SK-N-SH treated with all-trans-retinoic acid at 6 μM for 48 hours (cell line): ENCODE measurements at regions not wholly inside any gene's neighbourhood (a gene's known extent, or its start where the extent isn't known, plus 50 kb on each side); places are given as distances from the start of the nearest gene placed in this dataset.

Source experiments
- ATAC-seq: fragments of 200-7000 bp; cut with Tn5 transposase; 3 replicates; pipeline ENCODE4 v1.9.1; 2020; ENCODE audit warnings: mild to moderate bottlenecking, moderate library complexity
- ARNTL ChIP-seq: fragments of 450-650 bp; formaldehyde crosslinking; IDR thresholded peaks from 2 replicates; pipeline ENCODE4 v1.5.0; 2020; ENCODE audit warnings: low read depth, mild to moderate bottlenecking, moderate library complexity, borderline replicate concordance
- BACH2 ChIP-seq: fragments of 250-450 bp; sonication (Bioruptor Pico); IDR thresholded peaks from 2 replicates; pipeline ENCODE4 v1.9.0; 2021; ENCODE audit warnings: mild to moderate bottlenecking, borderline replicate concordance
- CSDC2 ChIP-seq: fragments of 250-450 bp; sonication (Bioruptor Pico); IDR thresholded peaks from 2 replicates; pipeline ENCODE4 v1.5.0; 2020; ENCODE audit warnings: mild to moderate bottlenecking, moderate library complexity
- ESRRG ChIP-seq: fragments of 250-450 bp; sonication (Bioruptor Pico); IDR thresholded peaks from 2 replicates; pipeline ENCODE4 v1.6.1; 2021; ENCODE audit warnings: mild to moderate bottlenecking
- GLIS3 ChIP-seq: fragments of 250-450 bp; sonication (Bioruptor Pico); IDR thresholded peaks from 2 replicates; pipeline ENCODE4 v1.5.0; 2020; ENCODE audit warnings: mild to moderate bottlenecking, moderate library complexity
- ISL1 ChIP-seq: fragments of 250-450 bp; sonication (Bioruptor Pico); IDR thresholded peaks from 2 replicates; pipeline ENCODE4 v2.1.2; 2022; ENCODE audit warnings: mild to moderate bottlenecking, moderate library complexity
- OSR1 ChIP-seq: fragments of 250-450 bp; sonication (Bioruptor Pico); IDR thresholded peaks from 2 replicates; pipeline ENCODE4 v1.8.0; 2022; ENCODE audit warnings: moderate library complexity, mild to moderate bottlenecking, inconsistent platforms
- PPARA ChIP-seq: fragments of 250-450 bp; sonication (Bioruptor Pico); IDR thresholded peaks from 2 replicates; pipeline ENCODE4 v1.5.0; 2020; ENCODE audit warnings: mild to moderate bottlenecking, borderline replicate concordance
- RARB ChIP-seq: fragments of 250-450 bp; sonication (Bioruptor Pico); IDR thresholded peaks from 2 replicates; pipeline ENCODE4 v1.8.0; 2021; ENCODE audit warnings: mild to moderate bottlenecking, moderate library complexity
- SNAI2 ChIP-seq: fragments of 250-450 bp; sonication (Bioruptor Pico); IDR thresholded peaks from 2 replicates; pipeline ENCODE4 v1.5.0; 2020; ENCODE audit warnings: mild to moderate bottlenecking, moderate library complexity
- TCF4 ChIP-seq: fragments of 250-450 bp; sonication (Bioruptor Pico); IDR thresholded peaks from 2 replicates; pipeline ENCODE4 v1.8.0; 2021; ENCODE audit warnings: mild to moderate bottlenecking, moderate library complexity, borderline replicate concordance
- TOX ChIP-seq: fragments of 250-450 bp; sonication (Bioruptor Pico); IDR thresholded peaks from 2 replicates; pipeline ENCODE4 v1.8.0; 2021; ENCODE audit warnings: mild to moderate bottlenecking, moderate library complexity, borderline replicate concordance
- ZC3H10 ChIP-seq: fragments of 250-450 bp; sonication (Bioruptor Pico); IDR thresholded peaks from 2 replicates; pipeline ENCODE4 v1.5.1; 2021; ENCODE audit warnings: mild to moderate bottlenecking, moderate library complexity
- ZFP3 ChIP-seq: fragments of 250-450 bp; sonication (Bioruptor Pico); IDR thresholded peaks from 2 replicates; pipeline ENCODE4 v1.5.0; 2020; ENCODE audit warnings: mild to moderate bottlenecking, moderate library complexity
- ZFP30 ChIP-seq: fragments of 450-650 bp; formaldehyde crosslinking; IDR thresholded peaks from 2 replicates; pipeline ENCODE4 v1.5.0; 2022; ENCODE audit warnings: mild to moderate bottlenecking, moderate library complexity
- ZNF565 ChIP-seq: fragments of 450-650 bp; formaldehyde crosslinking; conservative IDR thresholded peaks from 2 replicates; pipeline ENCODE4 v1.5.0; 2020; ENCODE audit warnings: low read depth, mild to moderate bottlenecking, moderate library complexity
- ZNF70 ChIP-seq: fragments of 450-650 bp; formaldehyde crosslinking; IDR thresholded peaks from 2 replicates; pipeline ENCODE4 v1.5.0; 2020; ENCODE audit warnings: mild to moderate bottlenecking, moderate library complexity
- ZNF8 ChIP-seq: fragments of 450-650 bp; formaldehyde crosslinking; IDR thresholded peaks from 2 replicates; pipeline ENCODE4 v1.5.0; 2020; ENCODE audit warnings: mild to moderate bottlenecking, moderate library complexity
- TF ChIP-seq, protein P1 (sequence below): fragments of 250-450 bp; sonication (Bioruptor Pico); IDR thresholded peaks from 2 replicates; pipeline ENCODE4 v1.8.0; 2020; ENCODE audit warnings: mild to moderate bottlenecking, moderate library complexity, borderline replicate concordance
- TF ChIP-seq, protein P2 (sequence below): fragments of 250-450 bp; sonication (Bioruptor Pico); IDR thresholded peaks from 2 replicates; pipeline ENCODE4 v1.5.1; 2021; ENCODE audit warnings: mild to moderate bottlenecking, moderate library complexity
- TF ChIP-seq, protein P3 (sequence below): fragments of 250-450 bp; sonication (Bioruptor Pico); IDR thresholded peaks from 2 replicates; pipeline ENCODE4 v1.5.0; 2020; ENCODE audit warnings: mild to moderate bottlenecking, moderate library complexity
- TF ChIP-seq, protein P4 (sequence below): fragments of 250-450 bp; sonication (Bioruptor Pico); IDR thresholded peaks from 2 replicates; pipeline ENCODE4 v1.8.0; 2021; ENCODE audit warnings: low read depth, mild to moderate bottlenecking, moderate library complexity, borderline replicate concordance

DNA sequence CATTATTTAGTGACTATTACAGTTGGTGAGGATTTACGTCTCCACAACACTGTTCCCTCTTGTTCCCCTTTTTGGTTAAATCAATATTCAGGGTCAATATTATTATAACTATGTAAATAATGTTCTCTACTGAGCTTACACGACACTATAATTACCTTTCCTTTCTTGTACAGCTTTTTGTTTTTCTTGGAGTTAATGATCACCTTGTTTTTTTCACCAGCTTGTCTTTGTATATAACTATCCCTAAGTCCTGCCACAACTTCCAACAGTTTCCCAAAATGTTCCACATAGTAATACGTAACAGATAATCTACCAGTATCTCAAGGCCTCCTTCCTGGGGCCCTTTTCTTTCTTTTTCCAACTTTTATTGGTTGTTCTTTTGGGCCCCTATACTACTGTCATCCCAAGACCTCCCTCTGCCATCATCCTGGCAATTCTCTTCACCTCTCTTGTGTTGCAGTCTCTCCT lies 142.0 kb upstream of the SOX4 start:
- TF ChIP-seq ZC3H10 (CRISPR knock-in tag) (no peak), BACH2 (CRISPR knock-in tag) (no peak), ZFP30 (CRISPR knock-in tag) (no peak), ZFP3 (CRISPR knock-in tag) (no peak), GLIS3 (CRISPR knock-in tag) (no peak), RARB (CRISPR knock-in tag) (no peak), PPARA (CRISPR knock-in tag) (no peak), TCF4 (CRISPR knock-in tag) (no peak), ISL1 (CRISPR knock-in tag) (no peak), ZNF70 (CRISPR knock-in tag) (no peak), SNAI2 (CRISPR knock-in tag) (no peak), ARNTL (CRISPR knock-in tag) (no peak), CSDC2 (CRISPR knock-in tag) (no peak)
- TF ChIP-seq, protein P1, sequence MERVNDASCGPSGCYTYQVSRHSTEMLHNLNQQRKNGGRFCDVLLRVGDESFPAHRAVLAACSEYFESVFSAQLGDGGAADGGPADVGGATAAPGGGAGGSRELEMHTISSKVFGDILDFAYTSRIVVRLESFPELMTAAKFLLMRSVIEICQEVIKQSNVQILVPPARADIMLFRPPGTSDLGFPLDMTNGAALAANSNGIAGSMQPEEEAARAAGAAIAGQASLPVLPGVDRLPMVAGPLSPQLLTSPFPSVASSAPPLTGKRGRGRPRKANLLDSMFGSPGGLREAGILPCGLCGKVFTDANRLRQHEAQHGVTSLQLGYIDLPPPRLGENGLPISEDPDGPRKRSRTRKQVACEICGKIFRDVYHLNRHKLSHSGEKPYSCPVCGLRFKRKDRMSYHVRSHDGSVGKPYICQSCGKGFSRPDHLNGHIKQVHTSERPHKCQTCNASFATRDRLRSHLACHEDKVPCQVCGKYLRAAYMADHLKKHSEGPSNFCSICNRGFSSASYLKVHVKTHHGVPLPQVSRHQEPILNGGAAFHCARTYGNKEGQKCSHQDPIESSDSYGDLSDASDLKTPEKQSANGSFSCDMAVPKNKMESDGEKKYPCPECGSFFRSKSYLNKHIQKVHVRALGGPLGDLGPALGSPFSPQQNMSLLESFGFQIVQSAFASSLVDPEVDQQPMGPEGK (CRISPR knock-in tag): no peak

DNA sequence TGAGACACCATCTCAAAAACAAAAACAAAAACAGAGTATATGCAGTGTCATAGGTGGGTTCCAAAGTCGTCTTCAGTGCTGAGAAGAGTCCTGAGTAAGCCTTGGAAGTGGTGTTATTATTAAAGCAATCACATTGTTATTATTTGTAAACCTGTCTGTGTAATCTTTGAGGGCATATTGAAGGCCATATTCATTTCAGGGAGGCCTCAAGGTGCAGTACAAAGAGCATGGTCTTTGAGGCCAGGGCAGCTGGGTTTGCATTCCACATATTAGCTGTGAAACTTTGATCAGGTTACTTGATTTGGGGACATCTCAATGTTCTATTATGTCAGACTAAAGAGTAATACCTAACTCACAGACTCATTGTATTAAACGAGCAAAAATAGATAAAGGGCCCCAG lies 139.3 kb upstream of the SOX4 start:
- no peak for ATAC-seq

More for the DNA sequence above, 142.0 kb upstream of the SOX4 start:
- ATAC-seq: no peak

DNA sequence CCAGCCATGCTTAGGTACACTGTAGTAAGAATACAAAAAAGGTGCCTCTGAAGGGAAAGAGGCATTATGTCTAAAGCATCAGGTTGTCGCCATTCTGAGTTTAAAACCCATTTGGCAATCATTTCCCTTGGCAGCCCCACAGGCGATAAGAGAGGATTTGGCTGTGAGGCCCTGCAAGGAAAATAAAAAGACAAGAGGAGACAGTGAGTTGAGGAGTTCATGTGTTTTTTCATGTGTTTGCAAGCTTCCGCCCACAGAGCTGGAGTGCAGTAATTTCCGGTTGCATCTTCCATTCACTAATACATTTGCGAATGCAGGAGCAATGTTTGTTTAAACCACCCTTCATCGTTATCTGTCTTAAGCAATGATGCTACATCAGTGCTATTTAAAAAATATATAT lies 138.5 kb upstream of the SOX4 start:
- TF ChIP-seq RARB (CRISPR knock-in tag) (no peak), ZNF8 (CRISPR knock-in tag) (no peak), ZFP30 (CRISPR knock-in tag) (no peak)
- no peak for ATAC-seq

More for the DNA sequence above, 139.3 kb upstream of the SOX4 start:
- no peak for TF ChIP-seq ZNF70 (CRISPR knock-in tag)
- TF ChIP-seq ZC3H10 (CRISPR knock-in tag): no peak
- TF ChIP-seq ZNF8 (CRISPR knock-in tag): no peak
- no peak for TF ChIP-seq TCF4 (CRISPR knock-in tag)
- TF ChIP-seq ISL1 (CRISPR knock-in tag): no peak
- TF ChIP-seq TOX (CRISPR knock-in tag): no peak
- TF ChIP-seq OSR1 (CRISPR knock-in tag): no peak
- TF ChIP-seq, protein P2, sequence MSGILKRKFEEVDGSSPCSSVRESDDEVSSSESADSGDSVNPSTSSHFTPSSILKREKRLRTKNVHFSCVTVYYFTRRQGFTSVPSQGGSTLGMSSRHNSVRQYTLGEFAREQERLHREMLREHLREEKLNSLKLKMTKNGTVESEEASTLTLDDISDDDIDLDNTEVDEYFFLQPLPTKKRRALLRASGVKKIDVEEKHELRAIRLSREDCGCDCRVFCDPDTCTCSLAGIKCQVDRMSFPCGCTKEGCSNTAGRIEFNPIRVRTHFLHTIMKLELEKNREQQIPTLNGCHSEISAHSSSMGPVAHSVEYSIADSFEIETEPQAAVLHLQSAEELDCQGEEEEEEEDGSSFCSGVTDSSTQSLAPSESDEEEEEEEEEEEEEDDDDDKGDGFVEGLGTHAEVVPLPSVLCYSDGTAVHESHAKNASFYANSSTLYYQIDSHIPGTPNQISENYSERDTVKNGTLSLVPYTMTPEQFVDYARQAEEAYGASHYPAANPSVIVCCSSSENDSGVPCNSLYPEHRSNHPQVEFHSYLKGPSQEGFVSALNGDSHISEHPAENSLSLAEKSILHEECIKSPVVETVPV (CRISPR knock-in tag): no peak
- no peak for TF ChIP-seq GLIS3 (CRISPR knock-in tag)
- TF ChIP-seq, protein P3, sequence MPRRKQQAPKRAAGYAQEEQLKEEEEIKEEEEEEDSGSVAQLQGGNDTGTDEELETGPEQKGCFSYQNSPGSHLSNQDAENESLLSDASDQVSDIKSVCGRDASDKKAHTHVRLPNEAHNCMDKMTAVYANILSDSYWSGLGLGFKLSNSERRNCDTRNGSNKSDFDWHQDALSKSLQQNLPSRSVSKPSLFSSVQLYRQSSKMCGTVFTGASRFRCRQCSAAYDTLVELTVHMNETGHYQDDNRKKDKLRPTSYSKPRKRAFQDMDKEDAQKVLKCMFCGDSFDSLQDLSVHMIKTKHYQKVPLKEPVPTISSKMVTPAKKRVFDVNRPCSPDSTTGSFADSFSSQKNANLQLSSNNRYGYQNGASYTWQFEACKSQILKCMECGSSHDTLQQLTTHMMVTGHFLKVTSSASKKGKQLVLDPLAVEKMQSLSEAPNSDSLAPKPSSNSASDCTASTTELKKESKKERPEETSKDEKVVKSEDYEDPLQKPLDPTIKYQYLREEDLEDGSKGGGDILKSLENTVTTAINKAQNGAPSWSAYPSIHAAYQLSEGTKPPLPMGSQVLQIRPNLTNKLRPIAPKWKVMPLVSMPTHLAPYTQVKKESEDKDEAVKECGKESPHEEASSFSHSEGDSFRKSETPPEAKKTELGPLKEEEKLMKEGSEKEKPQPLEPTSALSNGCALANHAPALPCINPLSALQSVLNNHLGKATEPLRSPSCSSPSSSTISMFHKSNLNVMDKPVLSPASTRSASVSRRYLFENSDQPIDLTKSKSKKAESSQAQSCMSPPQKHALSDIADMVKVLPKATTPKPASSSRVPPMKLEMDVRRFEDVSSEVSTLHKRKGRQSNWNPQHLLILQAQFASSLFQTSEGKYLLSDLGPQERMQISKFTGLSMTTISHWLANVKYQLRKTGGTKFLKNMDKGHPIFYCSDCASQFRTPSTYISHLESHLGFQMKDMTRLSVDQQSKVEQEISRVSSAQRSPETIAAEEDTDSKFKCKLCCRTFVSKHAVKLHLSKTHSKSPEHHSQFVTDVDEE (CRISPR knock-in tag): no peak
- TF ChIP-seq BACH2 (CRISPR knock-in tag): no peak
- no peak for TF ChIP-seq RARB (CRISPR knock-in tag)
- no peak for TF ChIP-seq ESRRG (CRISPR knock-in tag)
- TF ChIP-seq ZNF565 (CRISPR knock-in tag): no peak
- TF ChIP-seq ARNTL (CRISPR knock-in tag): no peak

DNA sequence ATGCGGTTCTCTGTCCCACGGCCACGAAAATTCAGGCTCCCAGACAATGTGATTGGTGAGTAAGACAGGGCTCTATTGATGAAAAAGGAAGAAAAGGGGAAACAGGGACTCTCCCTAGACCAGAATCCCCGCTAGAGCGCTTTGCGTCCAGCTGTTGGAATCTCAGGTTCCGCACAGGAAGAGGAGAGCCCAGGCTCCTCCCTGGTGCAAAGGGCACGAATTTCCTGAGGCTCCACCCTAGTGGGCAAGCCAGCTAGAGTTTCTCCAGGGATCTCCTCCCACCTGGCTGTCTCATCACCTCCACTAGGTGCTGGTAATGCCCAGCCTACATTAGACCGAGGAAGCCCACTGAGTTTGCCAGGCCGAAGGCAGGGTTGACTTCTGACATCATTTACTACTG lies 135.9 kb upstream of the SOX4 start:
- TF ChIP-seq GLIS3 (CRISPR knock-in tag) (no peak), CSDC2 (CRISPR knock-in tag) (no peak), ZFP30 (CRISPR knock-in tag) (no peak), OSR1 (CRISPR knock-in tag) (no peak), RARB (CRISPR knock-in tag) (no peak), ZNF8 (CRISPR knock-in tag) (no peak), SNAI2 (CRISPR knock-in tag) (no peak), ESRRG (CRISPR knock-in tag) (no peak), TCF4 (CRISPR knock-in tag) (no peak), ZNF565 (CRISPR knock-in tag) (no peak), ZFP3 (CRISPR knock-in tag) (no peak), ISL1 (CRISPR knock-in tag) (no peak)
- TF ChIP-seq, protein P4, sequence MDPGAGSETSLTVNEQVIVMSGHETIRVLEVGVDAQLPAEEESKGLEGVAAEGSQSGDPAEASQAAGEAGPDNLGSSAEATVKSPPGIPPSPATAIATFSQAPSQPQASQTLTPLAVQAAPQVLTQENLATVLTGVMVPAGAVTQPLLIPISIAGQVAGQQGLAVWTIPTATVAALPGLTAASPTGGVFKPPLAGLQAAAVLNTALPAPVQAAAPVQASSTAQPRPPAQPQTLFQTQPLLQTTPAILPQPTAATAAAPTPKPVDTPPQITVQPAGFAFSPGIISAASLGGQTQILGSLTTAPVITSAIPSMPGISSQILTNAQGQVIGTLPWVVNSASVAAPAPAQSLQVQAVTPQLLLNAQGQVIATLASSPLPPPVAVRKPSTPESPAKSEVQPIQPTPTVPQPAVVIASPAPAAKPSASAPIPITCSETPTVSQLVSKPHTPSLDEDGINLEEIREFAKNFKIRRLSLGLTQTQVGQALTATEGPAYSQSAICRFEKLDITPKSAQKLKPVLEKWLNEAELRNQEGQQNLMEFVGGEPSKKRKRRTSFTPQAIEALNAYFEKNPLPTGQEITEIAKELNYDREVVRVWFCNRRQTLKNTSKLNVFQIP: no peak
- TF ChIP-seq, protein P2 (CRISPR knock-in tag): no peak
- TF ChIP-seq, protein P1 (CRISPR knock-in tag): no peak
- ATAC-seq: no peak
